ENCODE measurements at regions not wholly inside any gene's neighbourhood (a gene's known extent, or its start where the extent isn't known, plus 50 kb on each side); places are given as distances from the start of the nearest gene placed in this dataset.

GRCh38 chr18:10301831-10302483 lies 152.5 kb upstream of the APCDD1 start:
- Histone ChIP-seq H3K36me3 (ENCODE audit: insufficient read depth, low read length) (no peaks in the 10 kb centered on the region), H3K4me3 (ENCODE audit: insufficient read depth, low read depth, low read length) (no peak overlapping the region), H3K9ac (ENCODE audit: low read length) (no peak overlapping the region), H3K4me2 (ENCODE audit: low read length) (no peak overlapping the region), H3K27me3 (ENCODE audit: insufficient read depth, low read length) (no peaks in the 10 kb centered on the region), H3K9me3 (ENCODE audit: insufficient read depth, low read depth, low read length) (no peaks in the 10 kb centered on the region), H4K20me1 (ENCODE audit: insufficient read depth, low read length) (no peaks in the 10 kb centered on the region), H3K79me2 (ENCODE audit: insufficient read depth, low read length) (no peaks in the 10 kb centered on the region), H3K4me1 (ENCODE audit: insufficient read depth, low read length) (peaks cover 4% of the 10 kb centered on the region), H3K27ac (ENCODE audit: low read depth, low read length) (no peak overlapping the region), H2AFZ (ENCODE audit: low read depth, low read length) (no peak overlapping the region)
- TF ChIP-seq CTCF (IDR thresholded peaks at IDR 0.05; ENCODE audit: insufficient read depth, low read depth, low read length) = no peak
- TF ChIP-seq EZH2 (IDR thresholded peaks at IDR 0.05; ENCODE audit: insufficient read depth, low read length) = no peak
- peaks cover 14% of the 10 kb centered on the region for H3K4me1 Mint-ChIP-seq (ENCODE audit: low read depth, unreplicated experiment)
- peaks cover 5% of the 10 kb centered on the region for H3K9me3 Mint-ChIP-seq (ENCODE audit: unreplicated experiment)
- DNase-seq (ENCODE audit: low read depth) (no peak), FAIRE-seq (no peak)
- H3K27ac Mint-ChIP-seq (ENCODE audit: unreplicated experiment) = no peak overlapping the region
- no peak overlapping the region for H3K4me3 Mint-ChIP-seq (ENCODE audit: unreplicated experiment)
- no peaks in the 10 kb centered on the region for H3K36me3 Mint-ChIP-seq (ENCODE audit: low read depth, unreplicated experiment)
- H3K27me3 Mint-ChIP-seq (ENCODE audit: low read depth, unreplicated experiment) = peaks cover 19% of the 10 kb centered on the region

DNA sequence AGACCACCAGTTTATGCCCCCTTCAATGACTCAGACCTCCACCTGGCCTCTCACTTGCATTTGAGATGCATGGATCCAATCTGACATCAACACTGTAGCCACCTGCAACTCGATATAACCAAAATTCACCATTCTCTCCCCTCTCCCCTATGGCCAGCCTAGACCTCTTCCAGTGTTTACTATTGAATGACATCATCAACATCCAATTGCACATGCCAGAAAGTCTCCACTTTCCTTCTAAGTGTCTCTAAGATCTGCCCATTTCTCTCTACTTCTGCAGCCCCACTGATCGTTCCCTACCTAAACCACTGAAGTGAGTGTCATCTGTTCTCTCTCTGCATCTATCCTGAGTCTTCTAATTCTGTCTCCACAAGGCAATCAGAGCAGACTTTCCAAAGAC lies 151.3 kb upstream of the APCDD1 start:
- Mint-ChIP-seq H3K27ac (ENCODE audit: unreplicated experiment) (no peak overlapping the region), H3K4me3 (ENCODE audit: unreplicated experiment) (no peak overlapping the region), H3K9me3 (ENCODE audit: unreplicated experiment) (peaks cover 5% of the 10 kb centered on the region), H3K27me3 (ENCODE audit: low read depth, unreplicated experiment) (peaks cover 19% of the 10 kb centered on the region), H3K36me3 (ENCODE audit: low read depth, unreplicated experiment) (no peaks in the 10 kb centered on the region), H3K4me1 (ENCODE audit: low read depth, unreplicated experiment) (peaks cover 14% of the 10 kb centered on the region)
- no peaks in the 10 kb centered on the region for H3K9me3 ChIP-seq (ENCODE audit: insufficient read depth, low read depth, low read length)
- no peaks in the 10 kb centered on the region for H3K36me3 ChIP-seq (ENCODE audit: insufficient read depth, low read length)
- H3K4me1 ChIP-seq (ENCODE audit: insufficient read depth, low read length) = peaks cover 4% of the 10 kb centered on the region
- H4K20me1 ChIP-seq (ENCODE audit: insufficient read depth, low read length) = no peaks in the 10 kb centered on the region
- H3K79me2 ChIP-seq (ENCODE audit: insufficient read depth, low read length) = no peaks in the 10 kb centered on the region
- no peak for FAIRE-seq
- H3K27me3 ChIP-seq (ENCODE audit: insufficient read depth, low read length) = no peaks in the 10 kb centered on the region
- no peak overlapping the region for H3K4me2 ChIP-seq (ENCODE audit: low read length)
- no peak overlapping the region for H3K4me3 ChIP-seq (ENCODE audit: insufficient read depth, low read depth, low read length)
- TF ChIP-seq EZH2 (IDR thresholded peaks at IDR 0.05; ENCODE audit: insufficient read depth, low read length) = no peak
- no peak for TF ChIP-seq CTCF (IDR thresholded peaks at IDR 0.05; ENCODE audit: insufficient read depth, low read depth, low read length)
- no peak overlapping the region for H2AFZ ChIP-seq (ENCODE audit: low read depth, low read length)
- H3K9ac ChIP-seq (ENCODE audit: low read length) = no peak overlapping the region
- DNase-seq (ENCODE audit: low read depth) = no peak
- H3K27ac ChIP-seq (ENCODE audit: low read depth, low read length) = no peak overlapping the region

GRCh38 chr18:10304853-10305252 lies 149.6 kb upstream of the APCDD1 start:
- no peak for FAIRE-seq
- no peaks in the 10 kb centered on the region for H3K79me2 ChIP-seq (ENCODE audit: insufficient read depth, low read length)
- H3K27me3 ChIP-seq (ENCODE audit: insufficient read depth, low read length) = no peaks in the 10 kb centered on the region
- no peaks in the 10 kb centered on the region for H4K20me1 ChIP-seq (ENCODE audit: insufficient read depth, low read length)
- H3K9me3 Mint-ChIP-seq (ENCODE audit: unreplicated experiment) = peaks cover 4% of the 10 kb centered on the region
- peaks cover 6% of the 10 kb centered on the region for H3K4me1 Mint-ChIP-seq (ENCODE audit: low read depth, unreplicated experiment)
- TF ChIP-seq EZH2 (IDR thresholded peaks at IDR 0.05; ENCODE audit: insufficient read depth, low read length) (no peak), CTCF (IDR thresholded peaks at IDR 0.05; ENCODE audit: insufficient read depth, low read depth, low read length) (no peak)
- peaks cover 22% of the 10 kb centered on the region for H3K27me3 Mint-ChIP-seq (ENCODE audit: low read depth, unreplicated experiment)
- no peaks in the 10 kb centered on the region for H3K9me3 ChIP-seq (ENCODE audit: insufficient read depth, low read depth, low read length)
- H3K9ac ChIP-seq (ENCODE audit: low read length) = no peak overlapping the region
- H3K4me2 ChIP-seq (ENCODE audit: low read length) = no peak overlapping the region
- no peak overlapping the region for H2AFZ ChIP-seq (ENCODE audit: low read depth, low read length)
- DNase-seq (ENCODE audit: low read depth) = peak; percentile 77
- H3K4me3 ChIP-seq (ENCODE audit: insufficient read depth, low read depth, low read length) = no peak overlapping the region
- no peaks in the 10 kb centered on the region for H3K36me3 Mint-ChIP-seq (ENCODE audit: low read depth, unreplicated experiment)
- peaks cover 4% of the 10 kb centered on the region for H3K4me1 ChIP-seq (ENCODE audit: insufficient read depth, low read length)
- no peaks in the 10 kb centered on the region for H3K36me3 ChIP-seq (ENCODE audit: insufficient read depth, low read length)
- H3K27ac ChIP-seq (ENCODE audit: low read depth, low read length) = no peak overlapping the region
- no peak overlapping the region for H3K27ac Mint-ChIP-seq (ENCODE audit: unreplicated experiment)
- no peak overlapping the region for H3K4me3 Mint-ChIP-seq (ENCODE audit: unreplicated experiment)

Data from astrocyte (in vitro differentiated cells and primary cell).